Mesenchymal stem cell (in vitro differentiated cells and primary cell): ENCODE measurements at regions not wholly inside any gene's neighbourhood (a gene's known extent, or its start where the extent isn't known, plus 50 kb on each side); places are given as distances from the start of the nearest gene placed in this dataset.
A peak's percentile ranks its signal among the peaks of the same experiment; 100 is the strongest.

Experiments
- DNase-seq: peaks from one replicate; pipeline ENCODE4 v3.0.0-alpha.2; 2013
- H2AFZ ChIP-seq: one replicate; pipeline ENCODE4 v1.6.1; 2013; ENCODE audit warnings: low read depth, mild to moderate bottlenecking, control low read depth, inconsistent platforms, low read length, moderate library complexity
- H2AK5ac ChIP-seq: 2 replicates; pipeline ENCODE4 v1.6.1; 2013; ENCODE audit warnings: low read length, moderate library complexity, mild to moderate bottlenecking, inconsistent platforms; ENCODE audit not compliant: severe bottlenecking
- H2BK120ac ChIP-seq: one replicate; pipeline ENCODE4 v1.6.1; 2013; ENCODE audit warnings: low read depth, mild to moderate bottlenecking, inconsistent platforms, low read length, moderate library complexity
- H2BK12ac ChIP-seq, 2 experiments: one replicate each; pipeline ENCODE4 v1.6.1; 2013; ENCODE audit warnings: inconsistent platforms in 2 of 2, low read length in 2 of 2, mild to moderate bottlenecking in 2 of 2, moderate library complexity in 2 of 2, control low read depth in 1 of 2
- H2BK15ac ChIP-seq: one replicate; pipeline ENCODE4 v1.6.1; 2013; ENCODE audit warnings: mild to moderate bottlenecking, low read depth, inconsistent platforms; ENCODE audit not compliant: poor library complexity, severe bottlenecking
- H2BK5ac ChIP-seq: 2 replicates; pipeline ENCODE4 v1.6.1; 2013; ENCODE audit warnings: low read depth, mild to moderate bottlenecking, low read length, control low read depth, inconsistent platforms; ENCODE audit not compliant: poor library complexity, severe bottlenecking
- H3K14ac ChIP-seq, 2 experiments: one replicate each; pipeline ENCODE4 v1.6.1; 2013; ENCODE audit warnings: inconsistent platforms in 2 of 2, low read length in 2 of 2, control low read depth in 1 of 2, mild to moderate bottlenecking in 1 of 2, moderate library complexity in 1 of 2
- H3K18ac ChIP-seq, 2 experiments: one replicate each; pipeline ENCODE4 v1.6.1; 2013; ENCODE audit warnings: inconsistent platforms in 2 of 2, low read length in 2 of 2, control low read depth in 1 of 2, low read depth in 1 of 2, mild to moderate bottlenecking in 1 of 2
- H3K23ac ChIP-seq, 2 experiments: one replicate each; pipeline ENCODE4 v1.6.1; 2013; ENCODE audit warnings: inconsistent platforms in 2 of 2, low read length in 2 of 2, mild to moderate bottlenecking in 2 of 2, moderate library complexity in 2 of 2, control low read depth in 1 of 2
- H3K27ac ChIP-seq: 2 replicates; pipeline ENCODE4 v1.5.1; 2013; ENCODE audit warnings: mild to moderate bottlenecking, moderate library complexity, low read length, control low read depth, inconsistent platforms; ENCODE audit not compliant: poor library complexity, severe bottlenecking
- H3K27me3 ChIP-seq, 2 experiments: 2 replicates each; pipeline versions ENCODE4 v1.6.1 to v1.7.0; 2013; ENCODE audit warnings: low read length in 2 of 2, mild to moderate bottlenecking in 2 of 2, moderate library complexity in 2 of 2, control low read depth in 1 of 2, inconsistent platforms in 1 of 2; ENCODE audit not compliant: control insufficient read depth in 1 of 2, insufficient read depth in 1 of 2
- H3K36me3 ChIP-seq, 2 experiments: 2 replicates each; pipeline versions ENCODE4 v1.6.1 to v1.7.0; 2013; ENCODE audit warnings: low read length in 2 of 2, control low read depth in 1 of 2, inconsistent platforms in 1 of 2, low read depth in 1 of 2, mild to moderate bottlenecking in 1 of 2; ENCODE audit not compliant: insufficient read depth in 2 of 2, control insufficient read depth in 1 of 2
- H3K4ac ChIP-seq, 2 experiments: one replicate each; pipeline ENCODE4 v1.6.1; 2013; ENCODE audit warnings: inconsistent platforms in 2 of 2, low read length in 2 of 2, mild to moderate bottlenecking in 2 of 2, moderate library complexity in 2 of 2, control low read depth in 1 of 2, low read depth in 1 of 2
- H3K4me1 ChIP-seq: 2 replicates; pipeline ENCODE4 v1.6.1; 2013; ENCODE audit warnings: low read depth, low read length, control low read depth; ENCODE audit not compliant: control insufficient read depth, insufficient read depth
- H3K4me2 ChIP-seq: 2 replicates; pipeline ENCODE4 v1.6.1; 2013; ENCODE audit warnings: low read length, mild to moderate bottlenecking, inconsistent platforms; ENCODE audit not compliant: poor library complexity, severe bottlenecking
- H3K4me3 ChIP-seq, 2 experiments: 2 replicates each; pipeline versions ENCODE4 v1.5.1 to v1.7.0; 2013; ENCODE audit warnings: low read length in 2 of 2, mild to moderate bottlenecking in 2 of 2, control low read depth in 1 of 2, low read depth in 1 of 2; ENCODE audit not compliant: insufficient read depth in 1 of 2
- H3K79me1 ChIP-seq: replicated peaks from 2 replicates; pipeline ENCODE4 v1.6.1; 2013; ENCODE audit warnings: mild to moderate bottlenecking, control low read depth, low read length, inconsistent platforms; ENCODE audit not compliant: poor library complexity, severe bottlenecking
- H3K9ac ChIP-seq: 2 replicates; pipeline ENCODE4 v1.7.0; 2013; ENCODE audit warnings: mild to moderate bottlenecking, low read length, moderate library complexity
- H3K9me3 ChIP-seq: 2 replicates; pipeline ENCODE4 v1.7.0; 2013; ENCODE audit warnings: mild to moderate bottlenecking, low read length; ENCODE audit not compliant: control insufficient read depth
- H4K8ac ChIP-seq: one replicate; pipeline ENCODE4 v1.6.1; 2013; ENCODE audit warnings: inconsistent platforms, mild to moderate bottlenecking, low read length, moderate library complexity
- H4K91ac ChIP-seq: one replicate; pipeline ENCODE4 v1.6.1; 2013; ENCODE audit warnings: mild to moderate bottlenecking, low read length, inconsistent platforms
- WGBS: methylation state at CpG from one replicate; pipeline ENCODE4 v1.1.7; 2013; ENCODE audit warnings: mixed read lengths; 5-methylcytosine and 5-hydroxymethylcytosine counted together

DNA sequence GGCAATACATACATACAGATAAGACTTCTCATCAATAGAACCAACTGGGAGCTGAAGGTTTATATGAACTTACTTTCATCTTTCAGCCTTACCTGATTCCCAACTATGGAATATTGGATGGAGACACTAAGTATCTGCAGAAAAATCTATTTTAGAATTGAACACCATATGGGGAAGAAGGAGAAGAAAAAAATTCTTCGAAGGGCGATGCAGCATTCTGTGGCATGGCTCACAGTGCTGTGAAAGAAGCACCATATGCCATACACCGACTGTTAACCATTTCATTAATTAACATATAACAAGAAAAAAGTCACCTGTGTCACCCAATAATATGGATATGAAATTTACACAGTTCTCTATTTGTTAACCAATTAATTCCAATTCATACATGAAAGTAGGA is 1374.4 kb upstream of the MAP3K7 start:
- H3K4me1 ChIP-seq, result no peaks in the 10 kb centered on the region
- no CpG with 5 or more reads among the region's 3 CpGs for WGBS
- no peak overlapping the region for H4K91ac ChIP-seq

DNA sequence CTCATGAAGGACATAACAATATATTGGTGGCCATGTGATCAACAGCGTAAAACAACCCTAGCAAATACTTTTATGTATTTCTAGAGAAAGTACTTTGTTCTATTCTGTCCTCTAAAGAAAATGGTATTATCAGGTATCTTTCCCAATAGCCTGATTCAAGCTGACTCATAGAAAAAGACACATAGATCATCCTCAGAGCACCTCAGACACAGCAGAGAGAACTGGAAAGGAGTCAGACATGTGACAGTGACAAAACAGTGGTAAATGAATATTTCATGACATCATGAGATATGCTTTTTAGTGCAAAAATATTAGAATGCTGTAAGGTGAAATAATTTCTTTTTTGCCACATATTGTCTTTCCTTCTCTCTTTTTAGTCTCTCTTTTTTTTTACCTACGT is 1355.0 kb upstream of the MAP3K7 start:
- Histone ChIP-seq H3K79me1 (no peaks in the 10 kb centered on the region), H3K4me2 (no peak overlapping the region), H3K9me3 (peaks cover 28% of the 10 kb centered on the region), H2BK12ac (no peak overlapping the region), H3K4me3 (no peak overlapping the region), H2BK5ac (no peak overlapping the region), H3K4me1 (no peaks in the 10 kb centered on the region), H2BK120ac (no peak overlapping the region), H3K36me3 (no peaks in the 10 kb centered on the region), H3K14ac (no peak overlapping the region), H3K18ac (no peak overlapping the region), H3K27ac (no peak overlapping the region), H2AK5ac (no peak overlapping the region), H2AFZ (no peak overlapping the region), H3K23ac (no peak overlapping the region), H3K27me3 (no peaks in the 10 kb centered on the region), H4K8ac (no peak overlapping the region), H2BK15ac (no peak overlapping the region), H3K4ac (no peak overlapping the region), H3K9ac (no peak overlapping the region), H4K91ac (no peak overlapping the region)
- no CpG with 5 or more reads among the region's 2 CpGs for WGBS
- DNase-seq, result peak; percentile 10

More for the DNA sequence above, 1374.4 kb upstream of the MAP3K7 start:
- Histone ChIP-seq H3K14ac (no peak overlapping the region), H3K36me3 (no peaks in the 10 kb centered on the region), H3K18ac (no peak overlapping the region), H4K8ac (no peak overlapping the region), H2AFZ (no peak overlapping the region), H2BK15ac (no peak overlapping the region), H2AK5ac (no peak overlapping the region), H3K4ac (no peak overlapping the region), H3K4me2 (no peak overlapping the region), H3K9ac (no peak overlapping the region), H2BK12ac (no peak overlapping the region), H2BK5ac (no peak overlapping the region), H2BK120ac (no peak overlapping the region), H3K27me3 (no peaks in the 10 kb centered on the region), H3K79me1 (no peaks in the 10 kb centered on the region), H3K27ac (no peak overlapping the region), H3K9me3 (peaks cover 21% of the 10 kb centered on the region), H3K23ac (no peak overlapping the region), H3K4me3 (no peak overlapping the region)
- DNase-seq, result no peak

DNA sequence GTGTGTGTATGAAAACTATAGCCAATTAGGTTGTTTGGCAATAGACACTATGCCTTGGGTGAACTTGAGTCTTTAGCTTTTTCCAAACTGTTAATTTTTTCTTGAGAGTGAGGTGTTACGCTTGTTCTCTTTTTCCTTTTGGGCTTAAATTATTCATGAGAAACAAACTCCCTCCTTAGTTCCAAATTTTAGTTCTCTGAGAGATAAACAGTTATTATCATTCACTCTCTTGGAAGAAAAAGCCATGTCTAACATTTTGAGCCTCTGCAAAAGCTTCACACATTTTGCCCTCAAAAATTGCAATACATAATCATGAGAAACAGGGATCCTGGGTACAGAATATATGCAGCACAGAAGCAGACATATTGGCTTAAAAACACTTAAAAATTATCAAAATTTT is 1353.9 kb upstream of the MAP3K7 start:
- no CpG with 5 or more reads among the region's 1 CpG for WGBS
- Histone ChIP-seq H3K23ac (no peak overlapping the region), H3K4ac (no peak overlapping the region), H2BK12ac (no peak overlapping the region), H2AFZ (no peak overlapping the region), H3K9me3 (peaks cover 25% of the 10 kb centered on the region), H3K27ac (no peak overlapping the region), H2BK15ac (no peak overlapping the region), H4K91ac (no peak overlapping the region), H3K9ac (no peak overlapping the region), H3K4me1 (no peaks in the 10 kb centered on the region), H3K27me3 (no peaks in the 10 kb centered on the region), H4K8ac (no peak overlapping the region), H3K79me1 (no peaks in the 10 kb centered on the region), H3K4me3 (no peak overlapping the region), H3K36me3 (no peaks in the 10 kb centered on the region), H3K4me2 (no peak overlapping the region), H3K14ac (no peak overlapping the region), H2BK120ac (no peak overlapping the region), H2BK5ac (no peak overlapping the region), H3K18ac (no peak overlapping the region), H2AK5ac (no peak overlapping the region)
- no peak for DNase-seq

GRCh38 chr6:91926827-91927226 is 1340.0 kb upstream of the MAP3K7 start:
- no peak for DNase-seq
- Histone ChIP-seq H3K4ac (no peak overlapping the region), H3K27me3 (no peaks in the 10 kb centered on the region), H3K23ac (no peak overlapping the region), H2BK12ac (no peak overlapping the region), H3K9me3 (peaks cover 18% of the 10 kb centered on the region), H3K14ac (no peak overlapping the region), H3K4me1 (no peaks in the 10 kb centered on the region), H3K79me1 (no peaks in the 10 kb centered on the region), H2BK5ac (no peak overlapping the region), H2AK5ac (no peak overlapping the region), H2AFZ (peak overlapping the region; percentile 5), H3K4me3 (peak overlapping the region in 1 of 2 experiments; percentile 40), H3K4me2 (no peak overlapping the region), H3K18ac (no peak overlapping the region), H3K9ac (no peak overlapping the region), H2BK120ac (no peak overlapping the region), H3K27ac (no peak overlapping the region), H4K91ac (no peak overlapping the region), H2BK15ac (no peak overlapping the region), H4K8ac (no peak overlapping the region), H3K36me3 (no peaks in the 10 kb centered on the region)
- WGBS, result 89% methylated on average over 15 of the region's 15 CpGs
